Progenitor cell of endocrine pancreas (in vitro differentiated cells): ENCODE measurements at regions not wholly inside any gene's neighbourhood (a gene's known extent, or its start where the extent isn't known, plus 50 kb on each side); places are given as distances from the start of the nearest gene placed in this dataset.
"Not testable (repeated sequence)": the region's sequence is repeated elsewhere in the genome, so short reads cannot be mapped to it uniquely, and the experiment has no call there.

ENCODE experiments used
- DNase-seq: peaks from one replicate; pipeline ENCODE4 v3.0.0; 2021; ENCODE audit warnings: low spot score; ENCODE audit not compliant: unreplicated experiment
- H3K27ac Mint-ChIP-seq: 2 replicates; pipeline ENCODE4 v1.8.0; 2021; ENCODE audit warnings: mild to moderate bottlenecking, moderate library complexity, mixed read lengths
- H3K27me3 Mint-ChIP-seq: 2 replicates; pipeline ENCODE4 v1.8.0; 2021; ENCODE audit warnings: mixed read lengths
- H3K36me3 Mint-ChIP-seq: 2 replicates; pipeline ENCODE4 v1.8.0; 2022; ENCODE audit warnings: mixed read lengths; ENCODE audit not compliant: insufficient read depth
- H3K4me1 Mint-ChIP-seq: 2 replicates; pipeline ENCODE4 v1.8.0; 2021; ENCODE audit warnings: low read depth, mixed read lengths
- H3K4me3 Mint-ChIP-seq: 2 replicates; pipeline ENCODE4 v1.8.0; 2021; ENCODE audit warnings: low read depth, mild to moderate bottlenecking, moderate library complexity, mixed read lengths
- H3K9me3 Mint-ChIP-seq: 2 replicates; pipeline ENCODE4 v1.8.0; 2021; ENCODE audit warnings: low read depth, mixed read lengths
- TF ChIP-seq, protein P1 (sequence below): fragments of 200-600 bp; sonication (generic); IDR thresholded peaks from one replicate; pipeline ENCODE4 v1.5.0; 2021; ENCODE audit warnings: antibody characterized with exemption, mild to moderate bottlenecking; ENCODE audit not compliant: unreplicated experiment

DNA sequence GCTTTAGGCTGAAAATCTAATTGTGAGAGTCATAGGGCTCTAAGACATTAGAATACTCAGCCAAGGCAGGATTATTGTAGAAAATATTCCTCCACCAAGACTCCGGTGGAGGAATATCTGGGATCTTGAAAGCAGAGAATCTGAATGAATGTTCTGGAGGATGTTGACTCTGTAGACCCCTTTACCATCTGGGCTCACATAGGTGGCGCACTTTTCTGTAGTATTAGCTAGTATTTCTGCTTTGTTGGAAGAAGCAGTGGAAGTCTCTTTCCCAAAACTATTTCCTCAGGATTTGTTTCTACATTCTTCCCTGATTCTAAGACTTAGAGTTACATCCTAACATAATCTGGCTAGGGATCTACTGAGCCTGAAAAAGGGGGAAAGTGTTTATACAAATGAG is 752.4 kb upstream of the SEMA6A start:
- TF ChIP-seq, protein P1, sequence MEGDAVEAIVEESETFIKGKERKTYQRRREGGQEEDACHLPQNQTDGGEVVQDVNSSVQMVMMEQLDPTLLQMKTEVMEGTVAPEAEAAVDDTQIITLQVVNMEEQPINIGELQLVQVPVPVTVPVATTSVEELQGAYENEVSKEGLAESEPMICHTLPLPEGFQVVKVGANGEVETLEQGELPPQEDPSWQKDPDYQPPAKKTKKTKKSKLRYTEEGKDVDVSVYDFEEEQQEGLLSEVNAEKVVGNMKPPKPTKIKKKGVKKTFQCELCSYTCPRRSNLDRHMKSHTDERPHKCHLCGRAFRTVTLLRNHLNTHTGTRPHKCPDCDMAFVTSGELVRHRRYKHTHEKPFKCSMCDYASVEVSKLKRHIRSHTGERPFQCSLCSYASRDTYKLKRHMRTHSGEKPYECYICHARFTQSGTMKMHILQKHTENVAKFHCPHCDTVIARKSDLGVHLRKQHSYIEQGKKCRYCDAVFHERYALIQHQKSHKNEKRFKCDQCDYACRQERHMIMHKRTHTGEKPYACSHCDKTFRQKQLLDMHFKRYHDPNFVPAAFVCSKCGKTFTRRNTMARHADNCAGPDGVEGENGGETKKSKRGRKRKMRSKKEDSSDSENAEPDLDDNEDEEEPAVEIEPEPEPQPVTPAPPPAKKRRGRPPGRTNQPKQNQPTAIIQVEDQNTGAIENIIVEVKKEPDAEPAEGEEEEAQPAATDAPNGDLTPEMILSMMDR, result no peak
- Mint-ChIP-seq H3K9me3 (peaks cover 13% of the 10 kb centered on the region), H3K27me3 (no peaks in the 10 kb centered on the region), H3K36me3 (peaks cover 1% of the 10 kb centered on the region), H3K4me1 (no peaks in the 10 kb centered on the region), H3K4me3 (no peak overlapping the region), H3K27ac (no peak overlapping the region)
- no peak for DNase-seq

DNA sequence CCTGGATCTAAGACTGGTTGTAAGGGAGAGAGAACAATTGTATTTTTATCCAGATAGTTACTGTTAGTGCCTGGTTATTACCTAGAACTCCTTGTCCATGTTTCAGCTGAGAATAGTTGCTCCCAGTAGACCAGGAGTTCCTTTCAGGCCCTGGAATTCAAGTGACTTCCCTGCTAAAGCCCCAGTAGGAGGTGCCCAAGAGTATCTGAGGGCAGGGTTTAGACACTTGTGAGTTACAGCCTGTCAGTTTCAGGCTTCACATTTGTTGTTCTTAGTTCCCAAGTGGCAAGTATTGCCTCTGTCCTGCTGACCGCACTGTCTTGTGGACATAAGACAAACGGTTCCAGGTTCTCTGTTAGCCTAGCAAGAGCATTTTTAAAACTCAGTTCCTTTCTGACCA is 743.9 kb upstream of the SEMA6A start:
- no peaks in the 10 kb centered on the region for H3K9me3 Mint-ChIP-seq
- H3K27me3 Mint-ChIP-seq, result no peaks in the 10 kb centered on the region
- H3K4me1 Mint-ChIP-seq, result peaks cover 9% of the 10 kb centered on the region
- H3K4me3 Mint-ChIP-seq, result no peak overlapping the region
- TF ChIP-seq, protein P1, result peak; percentile 19
- no peak for DNase-seq
- H3K27ac Mint-ChIP-seq, result no peak overlapping the region
- H3K36me3 Mint-ChIP-seq, result no peaks in the 10 kb centered on the region

DNA sequence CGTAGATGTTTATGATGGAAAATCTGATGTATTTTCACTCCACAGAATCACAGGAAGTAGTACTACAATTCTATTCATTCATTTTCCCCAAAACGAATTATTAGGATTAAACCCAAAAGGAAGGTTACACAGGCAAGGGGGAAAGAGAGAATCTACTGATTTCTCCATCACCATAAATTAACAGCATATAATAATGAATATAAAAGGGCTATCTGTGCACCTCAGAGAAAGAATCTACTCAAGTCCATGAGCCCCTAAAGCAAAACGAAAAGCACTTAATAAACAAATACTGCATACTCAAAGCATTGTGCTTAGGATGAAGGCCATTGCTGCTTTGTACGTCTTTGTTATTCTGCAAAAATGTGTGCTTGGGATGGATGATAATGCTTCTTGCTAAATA is 740.5 kb upstream of the SEMA6A start:
- peaks cover 14% of the 10 kb centered on the region for H3K4me1 Mint-ChIP-seq
- no peaks in the 10 kb centered on the region for H3K27me3 Mint-ChIP-seq
- H3K27ac Mint-ChIP-seq, result no peak overlapping the region
- TF ChIP-seq, protein P1, result no peak
- H3K36me3 Mint-ChIP-seq, result no peaks in the 10 kb centered on the region
- DNase-seq, result no peak
- H3K4me3 Mint-ChIP-seq, result no peak overlapping the region
- no peaks in the 10 kb centered on the region for H3K9me3 Mint-ChIP-seq

DNA sequence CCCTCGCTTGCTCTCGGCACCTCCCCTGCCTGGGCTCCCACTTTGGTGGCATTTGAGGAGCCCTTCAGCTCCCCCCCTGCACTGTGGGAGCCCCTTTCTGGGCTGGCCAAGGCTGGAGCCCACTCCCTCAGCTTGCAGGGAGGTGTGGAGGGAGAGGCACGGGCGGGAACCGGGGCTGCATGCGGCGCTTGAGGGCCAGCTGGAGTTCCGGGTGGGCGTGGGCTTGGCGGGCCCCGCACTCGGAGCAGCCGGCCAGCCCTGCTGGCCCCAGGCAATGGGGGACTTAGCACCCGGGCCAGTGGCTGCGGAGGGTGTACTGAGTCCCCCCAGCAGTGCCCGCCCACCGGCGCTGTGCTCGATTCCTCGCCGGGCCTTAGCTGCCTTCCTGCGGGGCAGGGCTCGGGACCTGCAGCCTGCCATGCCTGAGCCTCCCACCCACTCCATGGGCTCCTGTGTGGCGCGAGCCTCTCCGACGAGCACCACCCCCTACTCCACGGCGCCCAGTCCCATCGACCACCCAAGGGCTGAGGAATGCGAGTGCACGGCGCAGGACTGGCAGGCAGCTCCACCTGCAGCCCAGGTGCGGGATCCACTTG is 730.0 kb upstream of the SEMA6A start:
- DNase-seq, H3K27ac Mint-ChIP-seq, H3K4me1 Mint-ChIP-seq, H3K4me3 Mint-ChIP-seq, H3K27me3 Mint-ChIP-seq, H3K36me3 Mint-ChIP-seq, H3K9me3 Mint-ChIP-seq: not testable (repeated sequence)

DNA sequence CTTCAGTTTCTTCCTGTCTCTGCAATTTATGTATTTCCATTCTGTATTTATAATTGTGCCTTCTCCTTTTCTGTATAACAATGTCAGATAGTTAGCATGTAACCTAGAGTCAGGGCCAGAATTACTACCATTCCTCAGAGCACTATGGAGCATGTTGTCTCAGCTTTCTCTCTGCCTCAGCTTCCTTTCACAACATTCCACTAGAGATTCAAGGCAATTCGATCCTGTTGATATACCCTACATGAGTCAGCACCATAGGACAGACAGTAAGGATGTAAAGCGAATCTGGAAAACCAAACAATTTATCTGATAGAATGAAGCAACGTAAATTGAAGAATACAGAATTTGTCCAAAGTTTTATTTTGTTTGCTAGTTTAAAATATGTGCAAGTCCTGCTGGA is 728.3 kb upstream of the SEMA6A start:
- TF ChIP-seq, protein P1, result no peak
- H3K9me3 Mint-ChIP-seq, result peaks cover 3% of the 10 kb centered on the region
- no peak overlapping the region for H3K4me3 Mint-ChIP-seq
- no peaks in the 10 kb centered on the region for H3K27me3 Mint-ChIP-seq
- DNase-seq, result no peak
- no peak overlapping the region for H3K27ac Mint-ChIP-seq
- peaks cover 11% of the 10 kb centered on the region for H3K4me1 Mint-ChIP-seq
- H3K36me3 Mint-ChIP-seq, result no peaks in the 10 kb centered on the region

DNA sequence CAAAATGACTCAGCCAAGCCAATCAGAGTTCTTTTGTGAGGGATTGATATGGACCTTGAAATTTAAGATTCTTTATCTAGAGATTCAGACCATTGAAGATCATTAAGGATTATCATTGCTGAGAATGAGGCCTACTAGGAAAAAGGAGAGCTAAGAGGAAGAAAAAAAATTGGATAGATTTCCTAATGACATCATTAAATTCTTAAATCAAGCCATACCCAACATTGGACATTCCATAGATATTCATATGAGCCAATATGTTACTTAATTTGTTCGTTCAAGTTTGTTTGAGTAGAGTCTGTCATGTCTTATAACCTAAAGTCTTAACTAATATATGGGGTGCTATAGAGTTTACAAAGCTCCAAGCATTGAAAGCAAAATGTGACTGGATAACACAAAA is 727.9 kb upstream of the SEMA6A start:
- H3K9me3 Mint-ChIP-seq, result peaks cover 3% of the 10 kb centered on the region
- no peaks in the 10 kb centered on the region for H3K36me3 Mint-ChIP-seq
- no peak overlapping the region for H3K27ac Mint-ChIP-seq
- H3K27me3 Mint-ChIP-seq, result no peaks in the 10 kb centered on the region
- peaks cover 13% of the 10 kb centered on the region for H3K4me1 Mint-ChIP-seq
- DNase-seq, result no peak
- no peak overlapping the region for H3K4me3 Mint-ChIP-seq
- TF ChIP-seq, protein P1, result no peak
